GM18858 (cell line): ENCODE measurements at regions not wholly inside any gene's neighbourhood (a gene's known extent, or its start where the extent isn't known, plus 50 kb on each side); places are given as distances from the start of the nearest gene placed in this dataset.
A peak's percentile ranks its signal among the peaks of the same experiment; 100 is the strongest.
"Not testable (repeated sequence)": the region's sequence is repeated elsewhere in the genome, so short reads cannot be mapped to it uniquely, and the experiment has no call there.

Experiments
- ATAC-seq: cut with Tn5 transposase; IDR thresholded peaks from one replicate; pipeline ENCODE4 v1.9.1; 2021; ENCODE audit not compliant: unreplicated experiment

DNA sequence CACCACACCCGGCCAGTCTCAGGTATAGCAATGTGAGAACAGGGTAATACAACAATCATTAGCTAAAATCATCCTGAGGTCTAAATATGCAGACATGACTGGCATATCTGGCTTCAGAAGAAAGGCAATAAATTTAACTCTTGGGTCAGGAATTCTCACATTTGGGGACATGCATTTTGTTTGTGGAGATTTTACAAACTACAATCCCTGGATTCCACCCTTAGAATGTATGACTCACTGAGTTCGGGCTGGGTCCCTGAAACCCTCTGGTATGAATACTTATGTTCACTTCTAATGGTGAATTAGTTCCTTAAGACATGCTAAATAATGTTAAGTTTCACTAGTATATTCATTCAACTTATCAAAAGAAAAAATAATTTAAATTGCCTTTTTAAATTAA, 98.9 kb upstream of the HMGA2 start:
- no peak for ATAC-seq

DNA sequence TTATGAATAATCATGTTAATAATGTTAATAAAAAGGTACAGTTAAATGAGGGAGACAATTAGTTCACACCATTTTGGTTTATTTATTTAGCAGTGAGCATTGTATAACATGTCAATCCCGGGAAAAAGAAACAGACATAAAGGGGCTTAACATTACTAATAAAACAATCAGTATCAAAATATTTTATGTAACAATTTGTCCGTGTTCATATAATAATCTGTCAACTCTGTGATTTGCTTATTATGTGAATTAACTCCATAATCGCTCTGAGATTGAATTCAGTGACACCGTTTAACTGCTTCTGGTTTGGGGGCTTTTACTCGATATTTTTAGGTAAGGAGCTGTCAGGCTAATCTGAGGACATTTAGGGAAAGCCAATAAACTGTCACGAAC, 95.8 kb upstream of the HMGA2 start:
- ATAC-seq: no peak

DNA sequence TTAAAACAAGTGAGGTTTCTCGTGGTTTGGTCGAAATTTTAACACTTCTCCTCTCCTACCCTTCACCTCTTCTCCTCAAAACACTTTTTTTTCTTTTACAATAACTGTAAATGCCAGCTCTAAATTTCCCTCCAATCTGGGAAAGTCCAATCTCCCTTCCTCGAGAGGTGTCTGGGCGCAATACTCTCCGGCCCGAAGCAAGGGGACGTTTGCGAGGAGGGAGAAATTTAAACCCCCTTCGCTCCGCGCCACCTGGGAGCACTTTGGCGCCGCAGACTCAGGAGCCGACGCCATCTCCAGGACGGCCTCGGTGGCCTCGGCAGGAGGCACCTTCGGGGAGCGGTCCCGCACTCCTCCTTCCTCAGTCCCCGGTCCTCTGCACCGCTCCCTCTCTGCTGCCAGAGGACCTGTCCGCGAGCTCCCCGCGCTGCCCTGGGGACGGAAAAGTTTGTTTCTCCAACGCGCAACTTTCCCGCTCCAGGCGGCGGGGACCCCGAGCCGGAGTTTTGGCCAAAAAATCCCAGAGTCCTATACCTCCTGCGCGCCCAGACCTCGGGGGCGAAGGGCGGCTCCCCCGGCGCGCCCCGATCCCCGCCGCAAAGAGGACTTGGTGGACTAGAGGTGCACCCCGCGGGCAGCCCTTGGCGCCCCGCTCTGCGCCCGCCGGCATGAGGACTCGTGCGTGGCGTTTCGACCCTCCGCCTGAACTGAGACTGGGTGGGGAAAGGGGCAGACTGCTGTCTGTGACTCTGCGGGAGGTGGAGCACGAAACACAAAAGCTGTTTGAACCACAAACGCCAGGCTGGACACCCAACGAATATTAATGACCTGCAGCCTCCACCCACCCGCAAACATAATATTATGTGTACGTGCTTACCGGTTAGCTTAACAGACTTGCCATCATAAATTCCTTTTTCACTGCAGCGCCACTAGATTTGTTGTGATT, 95.2 kb upstream of the HMGA2 start:
- no peak for ATAC-seq

DNA sequence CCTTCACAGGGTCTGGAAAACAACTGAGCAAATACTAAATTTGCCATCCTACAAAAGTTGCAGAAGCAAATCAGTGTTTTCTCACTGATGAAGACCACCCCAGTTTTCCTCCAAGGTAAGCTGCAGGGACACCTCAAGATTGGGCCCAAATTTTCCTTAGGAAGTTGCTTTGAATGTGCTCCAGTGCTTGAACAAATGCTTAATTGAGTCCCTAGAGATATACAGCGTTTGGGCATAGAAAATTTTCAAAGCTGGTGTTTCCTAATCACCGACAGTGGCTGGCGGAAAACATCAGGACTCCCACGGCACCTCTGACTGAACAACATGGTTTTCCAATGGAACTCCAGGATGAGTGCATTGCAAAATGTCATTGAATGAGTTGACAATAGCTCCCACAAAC, 92.5 kb upstream of the HMGA2 start:
- ATAC-seq: no peak

DNA sequence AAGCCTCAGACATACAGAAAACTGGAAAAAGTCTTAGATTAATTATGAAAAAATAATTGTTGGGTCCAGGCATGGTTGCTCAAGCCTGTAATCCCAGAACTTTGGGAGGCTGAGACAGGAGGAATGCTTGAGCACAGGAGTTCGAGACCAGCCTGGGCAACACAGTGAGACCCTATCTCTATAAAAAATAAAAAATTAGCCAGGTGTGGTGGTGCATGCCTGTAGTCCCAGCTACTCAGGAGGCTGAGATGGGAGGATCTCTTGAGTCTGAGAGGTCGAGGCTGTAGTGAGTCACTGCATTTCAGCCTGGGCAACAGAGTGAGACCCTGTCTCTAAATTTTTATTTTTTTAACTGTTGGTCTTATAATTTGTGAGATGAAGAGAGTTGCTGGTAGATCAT, 90.6 kb upstream of the HMGA2 start:
- not testable (repeated sequence) for ATAC-seq

DNA sequence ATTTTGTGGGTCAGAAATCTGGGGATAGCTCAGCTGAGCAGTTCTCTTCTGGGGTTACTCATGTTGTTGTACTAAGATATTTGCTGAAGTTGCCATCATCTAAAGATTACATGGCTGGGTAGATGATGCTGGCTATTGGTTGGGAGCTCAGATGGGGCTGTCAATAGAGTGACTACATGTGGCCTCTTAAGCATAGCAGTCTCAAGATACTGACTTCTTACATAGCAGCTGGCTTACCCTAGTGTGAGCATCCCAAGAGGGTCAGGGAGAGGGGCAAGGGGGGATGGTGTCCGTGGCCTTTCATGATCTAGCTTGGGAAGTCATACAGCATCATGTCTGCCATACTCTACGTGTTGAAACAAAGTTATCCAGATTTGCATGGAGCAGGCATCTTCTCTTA, 90.1 kb upstream of the HMGA2 start:
- no peak for ATAC-seq

DNA sequence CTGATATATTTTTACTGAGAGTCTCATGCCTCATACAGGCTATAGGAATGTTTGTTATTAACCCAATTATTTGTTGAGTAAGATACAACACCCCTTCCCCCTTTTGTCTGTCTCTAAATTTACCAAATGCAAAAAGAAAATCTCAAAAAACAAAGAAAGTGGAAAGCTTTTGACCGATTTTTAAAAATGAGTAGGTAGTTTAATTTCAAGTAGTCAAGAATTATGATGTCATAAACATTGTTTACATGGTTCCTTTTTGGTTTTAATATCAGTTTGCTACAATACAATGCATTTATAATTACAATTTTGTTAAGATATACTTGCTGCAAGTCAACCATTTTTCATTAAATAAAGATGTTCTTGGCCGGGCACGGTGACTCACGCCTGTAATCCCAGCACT, 84.7 kb upstream of the HMGA2 start:
- no peak for ATAC-seq

DNA sequence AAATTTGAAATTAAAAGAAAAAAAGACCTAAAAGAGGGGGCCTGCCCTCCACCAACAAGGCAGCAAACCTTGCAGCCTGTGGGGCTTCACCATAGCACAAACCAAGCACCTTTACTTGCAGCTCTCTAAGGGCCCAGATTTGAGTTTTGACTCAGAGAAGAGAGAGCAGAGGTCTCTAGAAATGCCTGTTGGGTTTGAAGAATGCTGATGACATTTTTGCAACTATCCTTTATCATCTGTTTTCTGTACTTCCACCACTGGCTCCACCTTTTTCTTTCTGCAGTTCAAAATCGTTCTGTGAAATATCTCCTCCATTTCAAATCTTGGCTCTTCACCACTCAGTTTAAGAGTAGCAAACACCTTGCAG, 83.8 kb upstream of the HMGA2 start:
- ATAC-seq: no peak

DNA sequence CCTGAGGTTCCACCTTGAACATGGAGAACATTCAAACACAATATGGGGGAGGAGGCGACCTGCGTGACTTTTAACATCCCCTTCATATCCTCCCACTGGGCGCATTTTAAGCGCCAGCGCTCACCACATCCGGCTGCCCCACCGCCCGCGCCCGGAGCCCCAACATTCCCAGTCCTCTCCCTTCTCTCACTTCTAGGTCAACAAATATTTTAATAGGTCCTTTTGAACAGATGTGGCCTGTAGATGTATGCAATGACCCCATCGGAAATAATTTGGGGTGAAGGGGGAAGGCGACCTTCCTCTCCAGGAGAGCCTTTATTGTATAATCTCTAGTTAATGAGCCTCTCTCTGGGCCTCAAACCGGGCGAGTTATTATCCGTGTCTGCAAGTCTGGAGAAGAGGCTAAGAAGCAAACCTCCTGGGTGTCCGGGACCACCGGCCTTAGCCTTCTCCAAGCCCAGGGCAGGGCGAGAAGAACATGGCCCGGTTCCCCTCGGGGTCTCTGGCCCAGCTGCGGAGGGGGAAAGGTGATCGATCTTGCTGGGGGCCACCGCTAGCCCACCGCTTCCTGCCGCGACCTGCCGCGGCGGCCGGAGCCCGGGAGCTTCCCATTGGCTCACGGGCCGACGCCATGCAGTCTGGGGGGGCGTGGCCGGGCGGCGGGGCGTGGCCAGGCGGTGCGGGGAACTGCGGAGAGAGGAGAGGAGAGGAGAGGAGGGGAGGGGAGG, 83.2 kb upstream of the HMGA2 start:
- no peak for ATAC-seq

DNA sequence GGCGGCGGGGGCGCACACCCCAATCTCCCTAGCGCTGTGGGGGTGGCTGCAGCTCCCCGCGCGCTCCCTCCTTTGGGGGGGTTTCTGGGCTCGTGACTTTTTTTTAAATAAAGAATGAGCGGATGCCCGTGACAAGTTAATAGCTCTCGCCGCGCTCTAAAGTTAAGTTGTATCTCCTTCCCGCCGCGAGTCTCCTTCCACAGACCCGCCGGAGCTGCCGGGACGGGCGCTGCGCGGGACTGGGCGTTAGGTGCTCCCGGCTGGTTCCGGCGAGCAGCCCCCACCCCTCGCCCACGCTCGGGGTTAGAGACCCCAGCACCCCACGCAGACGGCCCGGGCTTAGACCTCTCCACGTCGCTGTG, 82.6 kb upstream of the HMGA2 start:
- ATAC-seq: no peak

DNA sequence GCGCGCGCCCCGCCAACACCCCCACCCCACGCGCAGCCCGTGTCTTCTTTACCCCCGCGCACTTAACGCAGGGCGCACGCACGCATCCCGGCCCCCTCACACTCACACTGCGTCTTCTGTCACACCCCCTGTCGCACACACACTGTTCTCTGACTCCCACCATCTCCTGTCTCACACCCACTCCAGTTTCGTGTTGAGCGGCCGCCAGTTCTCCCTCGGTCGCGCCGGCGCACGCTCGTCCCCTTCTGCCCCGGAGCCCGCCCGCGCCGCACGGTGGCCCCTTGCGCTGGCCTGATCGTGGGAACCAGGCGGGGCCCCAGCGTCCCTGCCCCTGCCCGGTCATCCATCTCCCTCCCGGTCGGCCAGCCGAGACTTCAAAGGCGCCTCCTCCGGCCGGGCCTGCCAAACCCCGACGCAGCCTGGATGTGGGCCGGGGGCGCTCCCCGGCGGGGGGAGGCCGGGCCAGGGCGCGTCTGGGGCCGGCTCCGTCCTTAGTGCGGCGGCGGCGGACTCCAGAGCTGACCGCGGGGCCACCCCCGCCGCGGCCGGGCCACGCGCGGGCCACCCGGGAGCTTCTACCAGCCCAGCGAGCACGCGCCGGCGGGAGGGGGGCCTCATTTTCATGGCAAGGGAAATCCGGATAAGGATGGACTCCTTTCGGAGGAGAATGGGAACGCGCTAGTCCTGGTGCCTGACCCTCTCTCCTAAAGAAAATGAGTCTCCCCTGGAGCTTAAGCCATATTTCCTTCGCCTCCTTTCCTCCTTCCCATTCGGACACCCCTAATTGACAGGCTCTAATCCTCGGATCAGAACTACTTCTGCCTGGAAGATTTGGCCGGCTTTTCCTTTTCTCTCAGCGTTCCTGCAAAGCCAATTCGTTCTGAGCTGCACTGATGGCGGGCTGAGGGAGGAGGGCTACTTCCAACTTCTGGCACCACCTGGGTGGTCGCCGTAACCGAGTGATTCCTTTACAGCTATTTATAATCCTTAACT, 82.0 kb upstream of the HMGA2 start:
- ATAC-seq: no peak

DNA sequence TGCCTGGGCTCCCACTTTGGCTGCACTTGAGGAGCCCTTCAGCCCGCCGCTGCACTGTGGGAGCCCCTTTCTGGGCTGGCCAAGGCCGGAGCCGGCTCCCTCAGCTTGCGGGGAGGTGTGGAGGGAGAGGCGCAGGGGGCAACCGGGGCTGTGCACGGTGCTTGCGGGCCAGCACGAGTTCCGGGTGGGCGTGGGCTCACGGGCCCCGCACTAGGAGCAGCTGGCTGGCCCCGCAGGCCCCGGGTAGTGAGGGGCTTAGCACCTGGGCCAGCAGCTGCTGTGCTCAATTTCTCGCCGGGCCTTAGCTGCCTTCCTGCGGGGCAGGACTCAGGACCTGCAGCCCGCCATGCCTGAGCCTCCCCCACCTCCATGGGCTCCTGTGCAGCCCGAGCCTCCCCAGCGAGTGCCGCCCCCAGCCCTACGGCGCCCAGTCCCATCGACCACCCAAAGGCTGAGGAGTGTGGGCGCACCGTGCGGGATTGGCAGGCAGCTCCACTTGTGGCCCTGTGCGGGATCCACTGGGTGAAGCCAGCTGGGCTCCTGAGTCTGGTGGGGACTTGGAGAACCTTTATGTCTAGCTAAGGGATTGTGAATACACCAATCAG, 79.9 kb upstream of the HMGA2 start:
- ATAC-seq: not testable (repeated sequence)

DNA sequence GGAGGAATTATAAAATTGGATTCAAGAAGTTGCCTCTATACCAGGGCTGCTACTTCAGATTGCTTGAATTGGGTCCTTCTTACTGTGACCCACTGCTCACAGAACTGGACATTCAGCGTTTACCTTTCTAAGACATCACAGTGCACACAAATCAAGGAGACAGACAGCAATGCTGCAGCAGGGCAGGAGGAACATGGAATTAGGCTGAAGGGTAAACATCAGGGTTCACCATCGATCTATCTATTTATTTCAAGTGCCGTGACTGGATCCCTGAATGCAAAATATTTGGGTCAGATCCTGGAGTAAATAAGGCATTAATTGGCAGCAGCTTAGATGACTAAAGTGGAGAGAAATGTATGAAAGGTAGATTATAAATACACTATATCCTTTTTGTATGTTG, 76.9 kb upstream of the HMGA2 start:
- ATAC-seq: no peak

DNA sequence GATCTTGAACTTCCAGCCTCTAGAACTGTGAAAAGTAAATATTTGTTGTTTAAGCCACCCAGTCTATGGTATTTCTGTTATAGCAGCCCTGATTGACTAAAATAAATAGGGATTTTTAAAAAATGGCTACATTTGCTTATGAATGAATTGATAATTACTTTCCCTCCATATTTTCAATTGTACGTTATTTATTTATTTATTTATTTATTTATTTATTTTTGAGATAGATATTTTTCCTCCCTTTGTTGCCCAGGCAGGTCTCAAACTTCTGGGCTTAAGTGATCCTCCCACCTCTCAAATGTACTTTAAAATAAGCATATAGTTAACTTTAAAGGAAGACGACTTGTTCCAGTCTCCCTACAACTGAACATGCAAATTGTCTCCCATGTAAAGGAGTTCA, 76.0 kb upstream of the HMGA2 start:
- no peak for ATAC-seq

DNA sequence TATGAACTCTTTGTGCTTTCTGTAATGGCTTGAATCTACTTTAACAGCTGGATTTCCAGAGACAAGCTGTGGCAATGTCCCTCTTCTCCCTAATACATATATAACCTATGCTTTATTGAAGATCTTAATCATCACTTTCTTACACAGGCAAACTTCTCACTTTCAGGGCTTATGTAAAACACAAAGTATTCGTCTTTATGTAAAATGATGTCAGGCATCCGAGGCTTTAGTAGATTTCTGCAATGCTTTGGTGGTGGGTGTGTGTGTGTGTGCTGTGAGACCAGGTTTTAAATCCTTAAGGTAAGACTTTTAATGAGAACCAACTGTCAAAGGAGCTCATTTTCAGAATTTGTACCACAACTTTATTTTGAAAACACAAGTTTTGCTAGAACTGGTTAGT, 70.0 kb upstream of the HMGA2 start:
- no peak for ATAC-seq

DNA sequence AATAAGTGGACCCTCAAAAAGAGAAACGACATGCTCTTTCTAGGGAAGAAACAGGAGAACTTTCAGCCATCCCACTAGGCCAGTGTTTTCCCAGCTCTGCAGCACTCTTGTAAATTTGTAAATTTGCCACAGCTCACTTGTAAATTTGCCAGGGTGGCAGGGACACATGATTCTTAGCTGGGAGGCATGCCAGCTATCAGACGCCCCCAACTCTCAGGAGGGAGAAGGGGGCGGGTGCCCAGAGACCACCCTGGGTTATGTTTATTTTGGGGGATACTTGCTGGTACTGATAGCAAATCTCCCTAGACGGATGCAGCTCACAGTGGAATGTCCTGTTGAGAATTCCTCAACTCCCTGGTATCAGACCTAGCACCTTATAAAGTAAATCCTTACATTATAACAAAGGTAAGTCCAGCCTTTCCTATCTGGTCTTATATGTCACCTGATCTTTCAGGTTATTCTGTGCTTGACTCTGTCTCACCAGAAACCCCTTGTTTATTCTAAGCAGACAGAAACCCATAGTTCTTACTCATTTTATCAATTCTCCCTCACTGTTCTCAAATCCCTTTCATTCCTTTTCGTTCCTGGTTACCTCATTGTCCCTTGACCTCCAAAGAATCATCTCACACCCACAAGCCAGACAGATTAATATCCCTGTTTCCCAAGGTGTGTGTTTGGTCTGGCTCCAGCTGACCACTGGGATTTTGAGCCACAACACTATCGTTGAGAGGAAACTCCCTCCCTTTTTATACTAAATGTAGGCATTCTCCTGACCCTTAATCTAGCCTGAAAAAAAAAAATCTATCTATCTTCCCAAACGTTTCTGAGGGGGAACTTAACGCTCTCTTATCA, 69.3 kb upstream of the HMGA2 start:
- no peak for ATAC-seq

DNA sequence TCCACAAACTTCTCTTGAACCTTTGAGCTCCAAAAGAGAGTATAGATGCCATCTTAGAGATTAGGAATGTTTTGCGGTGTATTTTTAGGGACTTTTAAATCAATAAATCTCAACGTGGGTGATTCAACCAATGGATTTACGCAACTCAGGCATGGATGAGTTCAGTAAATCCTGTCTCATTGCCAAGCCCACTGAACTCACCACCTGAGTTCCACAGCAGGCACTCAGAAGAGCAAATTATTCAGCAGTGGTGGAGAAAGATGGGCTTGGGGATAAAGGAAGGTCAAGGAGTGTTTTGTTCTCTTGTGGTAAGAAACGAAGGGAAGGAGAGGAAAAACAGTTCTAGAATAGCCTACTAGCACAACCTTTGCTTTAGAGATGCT, 68.7 kb upstream of the HMGA2 start:
- ATAC-seq: no peak

DNA sequence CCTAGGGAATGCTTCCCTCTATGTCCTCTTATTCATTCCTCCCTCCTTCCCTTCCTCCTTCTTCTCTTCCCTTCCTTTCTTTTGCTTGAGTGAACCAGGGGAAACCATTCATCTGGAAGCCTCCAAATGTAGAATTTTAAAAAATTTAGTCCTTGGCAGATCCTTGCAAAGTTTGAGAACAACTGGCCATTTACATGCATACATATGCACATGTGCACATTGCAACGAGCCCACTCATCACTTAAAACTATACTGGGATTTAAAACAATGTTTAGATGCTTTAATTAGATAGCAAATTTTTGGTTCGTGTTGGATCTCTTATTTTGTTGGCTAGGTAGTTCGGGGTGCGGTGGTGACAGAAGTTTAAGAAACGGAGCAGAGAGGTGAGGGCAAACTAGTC, 68.0 kb upstream of the HMGA2 start:
- ATAC-seq: no peak

DNA sequence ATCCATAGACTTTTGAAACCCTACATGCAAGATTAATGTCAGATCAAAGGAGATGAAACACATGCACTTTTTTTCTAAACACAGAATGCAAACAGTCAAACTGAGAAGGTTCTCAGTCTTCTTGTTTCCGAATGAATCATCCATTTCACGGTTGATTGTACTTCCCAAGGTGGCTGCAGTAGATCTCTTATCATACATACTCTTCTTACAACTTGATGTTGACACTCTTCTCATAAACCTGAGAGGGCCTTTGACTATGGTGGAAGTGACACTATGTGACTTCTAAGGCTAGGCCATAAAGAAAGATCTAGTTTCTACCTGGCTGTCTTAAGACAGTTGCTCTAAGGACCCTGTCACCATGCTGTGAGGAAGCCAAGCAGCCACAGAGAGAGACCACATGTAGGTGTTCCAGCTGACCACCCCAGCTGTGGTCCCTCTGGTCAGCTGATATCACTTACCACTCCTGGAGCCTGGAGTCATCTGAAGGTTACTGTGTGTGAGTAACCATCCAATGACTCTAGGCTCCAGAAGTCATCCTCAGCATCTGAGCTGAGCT, 67.2 kb upstream of the HMGA2 start:
- peak; percentile 94 for ATAC-seq

DNA sequence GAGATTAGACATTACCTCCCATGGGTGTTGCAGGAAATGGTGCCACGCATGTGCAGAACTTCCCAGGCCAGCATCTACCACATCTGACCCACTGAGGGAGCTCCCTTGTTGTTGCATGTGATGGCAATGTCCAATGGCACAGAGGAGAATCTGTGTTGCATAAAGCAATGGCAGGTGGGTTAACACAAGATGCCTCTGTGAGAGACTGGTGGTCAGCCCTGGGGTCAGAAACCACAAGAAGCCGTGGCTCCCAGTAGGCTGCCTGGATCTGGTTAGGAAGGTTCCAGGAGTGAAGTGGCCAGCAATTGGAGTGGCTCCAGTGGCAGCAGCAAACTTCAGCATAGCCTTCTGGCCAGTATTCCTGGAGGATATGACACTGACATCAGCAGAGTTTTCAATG, 65.9 kb upstream of the HMGA2 start:
- ATAC-seq: no peak
